ENCODE measurements at regions not wholly inside any gene's neighbourhood (a gene's known extent, or its start where the extent isn't known, plus 50 kb on each side); places are given as distances from the start of the nearest gene placed in this dataset.

DNA sequence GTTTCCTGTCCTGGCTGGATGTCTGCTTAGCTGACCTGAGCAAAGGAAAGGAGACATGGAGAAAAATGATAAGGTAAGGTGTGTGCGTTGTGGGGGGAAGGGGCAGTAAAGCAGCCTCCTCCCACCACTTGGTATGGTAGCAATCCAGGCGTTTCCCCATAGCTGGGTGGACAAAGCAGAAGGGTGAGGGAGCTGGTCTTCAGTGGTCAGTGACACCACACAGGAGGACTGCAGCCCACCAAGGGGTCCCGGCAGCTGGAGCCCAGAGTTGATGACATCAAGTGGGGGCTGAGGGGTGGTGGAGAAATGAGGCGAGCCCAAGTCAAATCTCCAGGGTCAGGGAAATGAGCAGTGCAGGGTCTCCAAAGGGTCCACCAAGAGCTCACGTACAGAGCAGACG lies 69.3 kb upstream of the LRRN2 start:
- no peak for TF ChIP-seq POLR2A (IDR thresholded peaks at IDR 0.05)
- TF ChIP-seq, protein P1, sequence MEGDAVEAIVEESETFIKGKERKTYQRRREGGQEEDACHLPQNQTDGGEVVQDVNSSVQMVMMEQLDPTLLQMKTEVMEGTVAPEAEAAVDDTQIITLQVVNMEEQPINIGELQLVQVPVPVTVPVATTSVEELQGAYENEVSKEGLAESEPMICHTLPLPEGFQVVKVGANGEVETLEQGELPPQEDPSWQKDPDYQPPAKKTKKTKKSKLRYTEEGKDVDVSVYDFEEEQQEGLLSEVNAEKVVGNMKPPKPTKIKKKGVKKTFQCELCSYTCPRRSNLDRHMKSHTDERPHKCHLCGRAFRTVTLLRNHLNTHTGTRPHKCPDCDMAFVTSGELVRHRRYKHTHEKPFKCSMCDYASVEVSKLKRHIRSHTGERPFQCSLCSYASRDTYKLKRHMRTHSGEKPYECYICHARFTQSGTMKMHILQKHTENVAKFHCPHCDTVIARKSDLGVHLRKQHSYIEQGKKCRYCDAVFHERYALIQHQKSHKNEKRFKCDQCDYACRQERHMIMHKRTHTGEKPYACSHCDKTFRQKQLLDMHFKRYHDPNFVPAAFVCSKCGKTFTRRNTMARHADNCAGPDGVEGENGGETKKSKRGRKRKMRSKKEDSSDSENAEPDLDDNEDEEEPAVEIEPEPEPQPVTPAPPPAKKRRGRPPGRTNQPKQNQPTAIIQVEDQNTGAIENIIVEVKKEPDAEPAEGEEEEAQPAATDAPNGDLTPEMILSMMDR (IDR thresholded peaks at IDR 0.05) = no peak
